KMS-11 (cell line): ENCODE measurements at regions not wholly inside any gene's neighbourhood (a gene's known extent, or its start where the extent isn't known, plus 50 kb on each side); places are given as distances from the start of the nearest gene placed in this dataset.
A peak's percentile ranks its signal among the peaks of the same experiment; 100 is the strongest.

Source experiments
- H2AFZ ChIP-seq: fragments of 200-600 bp; sonication (generic); 2 replicates; pipeline ENCODE4 v1.6.1; 2016; ENCODE audit warnings: antibody characterized with exemption, mixed run types, low read depth
- H3K27ac ChIP-seq: fragments of 200-600 bp; sonication (generic); 2 replicates; pipeline ENCODE4 v1.6.1; 2016; ENCODE audit warnings: mild to moderate bottlenecking, mixed run types
- H3K27me3 ChIP-seq: fragments of 200-600 bp; sonication (generic); 2 replicates; pipeline ENCODE4 v1.6.1; 2017; ENCODE audit warnings: mild to moderate bottlenecking, low read depth, mixed run types, moderate library complexity; ENCODE audit not compliant: insufficient read depth
- H3K36me3 ChIP-seq: fragments of 200-600 bp; sonication (generic); 2 replicates; pipeline ENCODE4 v1.6.1; 2017; ENCODE audit warnings: mild to moderate bottlenecking, mixed run types; ENCODE audit not compliant: insufficient read depth
- H3K4me1 ChIP-seq: fragments of 200-600 bp; sonication (generic); 2 replicates; pipeline ENCODE4 v1.6.1; 2016; ENCODE audit warnings: mild to moderate bottlenecking, low read depth, mixed run types; ENCODE audit not compliant: poor library complexity, severe bottlenecking
- H3K4me2 ChIP-seq: fragments of 200-600 bp; sonication (generic); 2 replicates; pipeline ENCODE4 v1.7.0; 2016; ENCODE audit warnings: mild to moderate bottlenecking, mixed run types
- H3K4me3 ChIP-seq: fragments of 200-600 bp; sonication (generic); IDR thresholded peaks from 2 replicates; pipeline ENCODE4 v1.6.1; 2017; ENCODE audit warnings: low read depth, low read length, mixed read lengths; ENCODE audit not compliant: insufficient read depth
- H3K79me2 ChIP-seq: fragments of 200-600 bp; sonication (generic); 2 replicates; pipeline ENCODE4 v1.6.1; 2016; ENCODE audit warnings: low read depth, mixed run types; ENCODE audit not compliant: insufficient read depth
- H3K9ac ChIP-seq: fragments of 200-600 bp; sonication (generic); 2 replicates; pipeline ENCODE4 v1.6.1; 2016; ENCODE audit warnings: mild to moderate bottlenecking, mixed run types
- H4K20me1 ChIP-seq: fragments of 200-600 bp; sonication (generic); 2 replicates; pipeline ENCODE4 v1.6.1; 2016; ENCODE audit warnings: mild to moderate bottlenecking, mixed run types; ENCODE audit not compliant: insufficient read depth
- TF ChIP-seq, protein P1 (sequence below): fragments of 200-600 bp; sonication (generic); conservative IDR thresholded peaks from 2 replicates; pipeline ENCODE4 v1.6.1; 2017; ENCODE audit warnings: low read depth, mild to moderate bottlenecking, antibody characterized with exemption, low read length, moderate library complexity, mixed read lengths

GRCh38 chr6:50145125-50145524, 95.4 kb upstream of the DEFB112 start:
- no peaks in the 10 kb centered on the region for H3K27me3 ChIP-seq
- H3K9ac ChIP-seq, result no peak overlapping the region
- H3K4me2 ChIP-seq, result no peak overlapping the region
- H3K4me3 ChIP-seq, result no peak overlapping the region
- H4K20me1 ChIP-seq, result no peaks in the 10 kb centered on the region
- TF ChIP-seq, protein P1, sequence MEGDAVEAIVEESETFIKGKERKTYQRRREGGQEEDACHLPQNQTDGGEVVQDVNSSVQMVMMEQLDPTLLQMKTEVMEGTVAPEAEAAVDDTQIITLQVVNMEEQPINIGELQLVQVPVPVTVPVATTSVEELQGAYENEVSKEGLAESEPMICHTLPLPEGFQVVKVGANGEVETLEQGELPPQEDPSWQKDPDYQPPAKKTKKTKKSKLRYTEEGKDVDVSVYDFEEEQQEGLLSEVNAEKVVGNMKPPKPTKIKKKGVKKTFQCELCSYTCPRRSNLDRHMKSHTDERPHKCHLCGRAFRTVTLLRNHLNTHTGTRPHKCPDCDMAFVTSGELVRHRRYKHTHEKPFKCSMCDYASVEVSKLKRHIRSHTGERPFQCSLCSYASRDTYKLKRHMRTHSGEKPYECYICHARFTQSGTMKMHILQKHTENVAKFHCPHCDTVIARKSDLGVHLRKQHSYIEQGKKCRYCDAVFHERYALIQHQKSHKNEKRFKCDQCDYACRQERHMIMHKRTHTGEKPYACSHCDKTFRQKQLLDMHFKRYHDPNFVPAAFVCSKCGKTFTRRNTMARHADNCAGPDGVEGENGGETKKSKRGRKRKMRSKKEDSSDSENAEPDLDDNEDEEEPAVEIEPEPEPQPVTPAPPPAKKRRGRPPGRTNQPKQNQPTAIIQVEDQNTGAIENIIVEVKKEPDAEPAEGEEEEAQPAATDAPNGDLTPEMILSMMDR, result peak; percentile 67
- no peaks in the 10 kb centered on the region for H3K4me1 ChIP-seq
- H3K79me2 ChIP-seq, result no peaks in the 10 kb centered on the region
- H2AFZ ChIP-seq, result no peak overlapping the region
- no peaks in the 10 kb centered on the region for H3K36me3 ChIP-seq
- H3K27ac ChIP-seq, result no peak overlapping the region

- Histone ChIP-seq H3K27ac (no peak overlapping the region), H3K4me2 (no peak overlapping the region), H3K4me1 (no peaks in the 10 kb centered on the region), H3K79me2 (no peaks in the 10 kb centered on the region), H3K36me3 (no peaks in the 10 kb centered on the region), H3K4me3 (no peak overlapping the region), H3K9ac (no peak overlapping the region), H2AFZ (no peak overlapping the region), H4K20me1 (no peaks in the 10 kb centered on the region), H3K27me3 (no peaks in the 10 kb centered on the region)
- TF ChIP-seq, protein P1, result no peak
These were observed 97.6 kb upstream of the DEFB112 start for GRCh38 chr6:50147371-50147770.

- Histone ChIP-seq H2AFZ (no peak overlapping the region), H3K4me3 (no peak overlapping the region), H3K79me2 (no peaks in the 10 kb centered on the region), H3K4me2 (no peak overlapping the region), H4K20me1 (no peaks in the 10 kb centered on the region), H3K27me3 (no peaks in the 10 kb centered on the region), H3K9ac (no peak overlapping the region), H3K36me3 (no peaks in the 10 kb centered on the region), H3K4me1 (no peaks in the 10 kb centered on the region), H3K27ac (no peak overlapping the region)
- TF ChIP-seq, protein P1, result no peak
These were observed 130.9 kb upstream of the DEFB112 start for GRCh38 chr6:50180646-50181045.

- H3K27me3 ChIP-seq, result no peaks in the 10 kb centered on the region
- H3K4me2 ChIP-seq, result no peak overlapping the region
- no peaks in the 10 kb centered on the region for H3K4me1 ChIP-seq
- no peaks in the 10 kb centered on the region for H3K79me2 ChIP-seq
- H3K36me3 ChIP-seq, result no peaks in the 10 kb centered on the region
- H3K4me3 ChIP-seq, result no peak overlapping the region
- H2AFZ ChIP-seq, result no peak overlapping the region
- H3K9ac ChIP-seq, result no peak overlapping the region
- no peak overlapping the region for H3K27ac ChIP-seq
- TF ChIP-seq, protein P1, result 0 out of 2 replicates have a peak, but pooled peaks have one; percentile 18
- no peaks in the 10 kb centered on the region for H4K20me1 ChIP-seq
These were observed 135.3 kb upstream of the DEFB112 start for GRCh38 chr6:50185006-50185405.
